Mucosa of descending colon (tissue), 3 donors: ENCODE measurements at regions not wholly inside any gene's neighbourhood (a gene's known extent, or its start where the extent isn't known, plus 50 kb on each side); places are given as distances from the start of the nearest gene placed in this dataset.

Source experiments
- ATAC-seq: fragments of 200-7000 bp; cut with Tn5 transposase; one replicate; pipeline ENCODE4 v1.9.1; 2020; ENCODE audit warnings: mild to moderate bottlenecking, moderate library complexity
- DNase-seq, 3 donors: peaks; one replicate each; pipeline ENCODE4 v3.0.0-alpha.2; 2020
- H3K36me3 ChIP-seq: fragments of 200-600 bp; one replicate; pipeline ENCODE4 v1.8.0; 2021; ENCODE audit warnings: low read depth, mild to moderate bottlenecking
- H3K4me1 ChIP-seq: fragments of 200-600 bp; one replicate; pipeline ENCODE4 v1.8.0; 2021; ENCODE audit warnings: low read depth, mild to moderate bottlenecking
- H3K4me3 ChIP-seq: fragments of 200-600 bp; one replicate; pipeline ENCODE4 v1.8.0; 2021; ENCODE audit warnings: mild to moderate bottlenecking
- H3K9me3 ChIP-seq: fragments of 200-600 bp; one replicate; pipeline ENCODE4 v1.8.0; 2021; ENCODE audit warnings: mild to moderate bottlenecking
- intact Hi-C, 2 donors: fragments of 100-400 bp; cut with DNase I in 1 of 2; cut with micrococcal nuclease in 1 of 2; formaldehyde crosslinking; loops; one replicate each; pipeline versions ENCODE4 v1.11.0 to v1.11.1; 2022; cut with DNase I, micrococcal nuclease
- TF ChIP-seq, protein P1 (sequence below): fragments of 200-600 bp; IDR thresholded peaks from one replicate; pipeline ENCODE4 v1.8.0; 2022; ENCODE audit warnings: antibody characterized with exemption, mild to moderate bottlenecking
- donor health status: DM: no; HTN: no; CAD: no; lungs with moderate emphysema.
- donor health status: DM: no; HTN: no; CAD: no.
- donor health status: DM: no; HTN: yes; CAD: no.

DNA sequence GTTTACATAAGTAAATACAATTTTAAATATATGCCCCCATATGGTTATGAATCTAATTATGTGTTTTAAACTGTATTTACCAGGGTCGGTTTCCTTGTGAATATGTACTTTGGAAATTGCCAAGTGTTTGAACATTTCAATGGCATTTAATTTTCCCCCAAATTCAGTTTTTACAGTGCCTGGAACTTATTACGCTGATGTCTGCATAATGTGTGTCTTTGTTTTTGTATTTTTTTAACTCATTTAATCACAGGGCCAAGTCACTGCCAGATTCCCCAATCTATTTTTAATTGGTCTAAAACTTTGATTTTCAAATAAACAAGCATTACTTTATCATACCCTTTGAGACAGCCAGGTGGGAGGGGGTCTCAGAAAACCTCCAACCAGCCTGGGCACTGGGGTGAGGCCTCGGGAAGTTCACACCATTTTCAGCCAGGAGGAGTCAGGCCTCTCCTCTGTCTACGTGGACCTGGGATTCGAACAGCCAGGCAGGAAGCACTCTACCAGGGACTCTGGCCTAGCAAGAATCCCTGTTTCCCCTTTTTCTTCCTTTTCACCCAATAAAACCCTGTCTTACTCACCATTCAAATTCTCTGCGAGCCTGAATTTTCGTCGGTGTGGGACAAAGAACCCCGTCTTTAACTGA lies 151.5 kb upstream of the COL1A2 start:
- no peak for DNase-seq
- H3K4me3 ChIP-seq = no peak overlapping the region
- H3K4me1 ChIP-seq = no peaks in the 10 kb centered on the region
- intact Hi-C loops = no loop called here
- no peak for ATAC-seq
- H3K36me3 ChIP-seq = no peaks in the 10 kb centered on the region
- H3K9me3 ChIP-seq = no peaks in the 10 kb centered on the region
- TF ChIP-seq, protein P1, sequence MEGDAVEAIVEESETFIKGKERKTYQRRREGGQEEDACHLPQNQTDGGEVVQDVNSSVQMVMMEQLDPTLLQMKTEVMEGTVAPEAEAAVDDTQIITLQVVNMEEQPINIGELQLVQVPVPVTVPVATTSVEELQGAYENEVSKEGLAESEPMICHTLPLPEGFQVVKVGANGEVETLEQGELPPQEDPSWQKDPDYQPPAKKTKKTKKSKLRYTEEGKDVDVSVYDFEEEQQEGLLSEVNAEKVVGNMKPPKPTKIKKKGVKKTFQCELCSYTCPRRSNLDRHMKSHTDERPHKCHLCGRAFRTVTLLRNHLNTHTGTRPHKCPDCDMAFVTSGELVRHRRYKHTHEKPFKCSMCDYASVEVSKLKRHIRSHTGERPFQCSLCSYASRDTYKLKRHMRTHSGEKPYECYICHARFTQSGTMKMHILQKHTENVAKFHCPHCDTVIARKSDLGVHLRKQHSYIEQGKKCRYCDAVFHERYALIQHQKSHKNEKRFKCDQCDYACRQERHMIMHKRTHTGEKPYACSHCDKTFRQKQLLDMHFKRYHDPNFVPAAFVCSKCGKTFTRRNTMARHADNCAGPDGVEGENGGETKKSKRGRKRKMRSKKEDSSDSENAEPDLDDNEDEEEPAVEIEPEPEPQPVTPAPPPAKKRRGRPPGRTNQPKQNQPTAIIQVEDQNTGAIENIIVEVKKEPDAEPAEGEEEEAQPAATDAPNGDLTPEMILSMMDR = no peak

DNA sequence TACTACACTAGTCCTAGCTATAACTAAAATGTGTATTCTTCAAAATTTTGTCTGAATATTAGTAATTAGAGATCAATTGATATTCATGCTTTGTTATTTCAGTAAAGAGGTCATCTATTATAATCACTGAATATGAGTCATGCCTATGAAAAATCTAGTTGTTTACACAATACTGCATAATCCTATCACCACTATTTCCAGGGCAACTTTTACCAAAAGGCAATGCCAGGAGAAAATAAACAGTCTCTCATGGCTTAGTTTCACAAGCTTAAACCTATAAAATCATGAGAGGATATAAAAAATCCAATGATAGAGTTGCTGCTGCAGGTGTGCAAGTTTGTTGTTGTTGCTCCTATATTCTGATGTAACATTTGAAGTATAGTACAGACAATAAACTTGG lies 149.9 kb upstream of the COL1A2 start:
- DNase-seq (no peak), ATAC-seq (no peak)
- Histone ChIP-seq H3K4me1 (no peaks in the 10 kb centered on the region), H3K36me3 (no peaks in the 10 kb centered on the region), H3K4me3 (no peak overlapping the region), H3K9me3 (no peaks in the 10 kb centered on the region)
- intact Hi-C loops = no loop called here
- TF ChIP-seq, protein P1 = no peak

DNA sequence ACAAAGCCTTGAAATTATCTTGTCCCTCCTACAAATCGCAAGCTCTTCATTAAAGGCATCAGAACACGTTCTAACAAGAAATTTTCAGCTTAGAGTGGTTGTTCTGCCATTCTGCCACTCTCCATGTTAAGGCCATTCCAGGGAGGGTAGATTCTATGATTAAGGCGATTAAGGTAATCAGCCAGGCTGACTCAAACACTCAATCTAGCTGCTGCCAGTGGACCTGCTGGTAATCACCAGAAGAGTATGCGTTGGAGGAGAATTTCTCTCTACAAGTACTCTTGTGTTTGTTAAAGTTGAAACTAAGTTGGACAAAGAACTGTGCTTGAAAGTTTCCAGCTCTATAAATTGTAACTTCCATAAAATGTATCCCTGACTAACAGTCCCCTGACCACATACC lies 149.2 kb upstream of the COL1A2 start:
- intact Hi-C loops = no loop called here
- ATAC-seq (no peak), DNase-seq (no peak)
- Histone ChIP-seq H3K36me3 (no peaks in the 10 kb centered on the region), H3K9me3 (no peaks in the 10 kb centered on the region), H3K4me1 (no peaks in the 10 kb centered on the region), H3K4me3 (no peak overlapping the region)
- TF ChIP-seq, protein P1 = no peak

DNA sequence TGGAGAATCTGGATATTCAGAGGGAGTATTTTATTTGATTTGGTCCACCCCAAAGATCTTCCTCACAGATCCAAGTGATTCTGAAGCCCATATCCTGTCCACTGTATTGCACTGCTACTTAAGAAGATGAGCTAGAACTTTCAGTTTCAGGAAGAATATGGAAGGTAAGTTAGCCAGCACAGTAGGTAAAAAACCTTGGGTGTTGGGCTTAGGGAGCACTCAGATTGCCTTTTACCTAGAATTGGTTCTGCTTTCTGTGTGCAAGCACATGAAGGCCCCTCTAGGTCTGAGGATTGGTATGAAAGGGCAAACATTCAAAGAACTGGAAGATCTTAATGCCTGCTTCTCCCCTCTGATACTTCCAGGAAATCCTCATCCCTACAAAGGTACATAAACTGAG lies 146.7 kb upstream of the COL1A2 start:
- intact Hi-C loops = no loop called here
- no peak for ATAC-seq
- TF ChIP-seq, protein P1 = no peak

DNA sequence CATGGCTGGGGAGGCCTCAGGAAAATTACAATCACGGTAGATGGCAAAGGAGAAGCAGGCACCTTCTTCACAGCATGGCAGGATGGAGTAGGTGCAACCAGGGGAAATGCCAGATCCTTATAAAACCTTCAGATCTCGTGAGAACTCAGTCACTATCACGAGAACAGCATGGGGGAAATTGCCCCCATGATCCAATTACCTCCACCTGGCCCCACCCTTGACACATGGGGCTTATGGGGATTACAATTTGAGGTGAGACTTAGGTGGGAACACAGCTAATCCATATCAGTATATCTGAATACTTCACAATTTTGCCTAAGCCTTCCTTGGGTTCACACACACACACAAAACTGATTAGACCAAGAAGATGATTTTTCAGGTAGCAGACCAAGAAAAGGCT lies 145.1 kb upstream of the COL1A2 start:
- H3K9me3 ChIP-seq = no peaks in the 10 kb centered on the region
- no peaks in the 10 kb centered on the region for H3K36me3 ChIP-seq
- ATAC-seq (no peak), DNase-seq (no peak)
- H3K4me3 ChIP-seq = no peak overlapping the region
- no peaks in the 10 kb centered on the region for H3K4me1 ChIP-seq
- TF ChIP-seq, protein P1 = no peak
- intact Hi-C loops = no loop called here

More for the DNA sequence above, 146.7 kb upstream of the COL1A2 start:
- Histone ChIP-seq H3K4me3 (no peak overlapping the region), H3K36me3 (no peaks in the 10 kb centered on the region), H3K4me1 (no peaks in the 10 kb centered on the region), H3K9me3 (no peaks in the 10 kb centered on the region)
- DNase-seq = no peak

DNA sequence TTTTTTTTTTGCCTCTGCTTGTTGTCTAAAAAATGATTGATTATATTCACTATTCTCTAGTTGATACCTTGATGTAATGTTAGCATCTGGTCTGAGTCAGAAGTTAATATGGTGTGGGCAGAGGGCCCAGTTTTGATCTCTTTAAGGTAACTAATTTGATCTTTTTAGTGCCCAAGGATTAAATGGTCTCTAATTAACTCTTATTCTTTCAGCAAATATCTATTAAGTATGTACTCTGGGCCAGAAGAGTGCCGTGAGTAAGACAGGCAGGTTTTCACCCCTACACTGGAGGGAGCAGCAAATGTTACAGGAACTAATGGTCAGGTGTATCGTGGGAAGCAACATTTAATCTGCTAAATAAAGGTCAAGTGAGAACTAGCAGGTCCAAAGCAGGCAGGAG lies 144.6 kb upstream of the COL1A2 start:
- Histone ChIP-seq H3K36me3 (no peaks in the 10 kb centered on the region), H3K9me3 (no peaks in the 10 kb centered on the region), H3K4me3 (no peak overlapping the region), H3K4me1 (no peaks in the 10 kb centered on the region)
- intact Hi-C loops = no loop called here
- ATAC-seq (no peak), DNase-seq (no peak)
- TF ChIP-seq, protein P1 = no peak
